ENCODE measurements at regions not wholly inside any gene's neighbourhood (a gene's known extent, or its start where the extent isn't known, plus 50 kb on each side); places are given as distances from the start of the nearest gene placed in this dataset.

DNA sequence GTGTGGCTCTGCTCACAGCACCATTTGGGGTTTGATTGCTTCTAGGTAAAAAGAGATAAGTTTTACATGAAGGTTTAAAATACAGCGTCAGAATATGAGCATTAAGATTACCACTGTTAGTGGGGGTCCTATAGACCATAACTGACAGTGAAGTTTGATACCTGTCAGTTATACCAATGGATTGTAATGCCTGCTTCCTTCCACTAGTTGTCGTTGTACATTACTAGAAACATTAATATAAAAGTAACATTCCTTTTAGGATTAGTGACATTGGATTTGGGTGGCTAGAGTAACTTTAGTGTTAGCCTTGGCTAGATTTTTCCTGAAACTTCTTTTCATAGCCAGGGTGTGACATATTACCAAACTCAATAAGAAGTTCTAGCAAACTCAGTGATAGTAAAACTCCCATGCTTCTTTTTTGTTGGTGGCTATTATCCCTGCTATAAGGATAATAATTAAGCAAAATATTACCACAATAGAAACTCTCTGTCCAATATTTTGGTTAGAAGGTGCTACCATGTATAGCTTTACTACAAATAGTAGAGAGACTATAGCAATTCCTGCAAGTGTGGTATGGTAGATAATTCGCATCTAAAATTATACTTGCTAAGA is 57.1 kb downstream of the FAM181B start:
- no peak for DNase-seq (ENCODE audit: low read depth)

DNA sequence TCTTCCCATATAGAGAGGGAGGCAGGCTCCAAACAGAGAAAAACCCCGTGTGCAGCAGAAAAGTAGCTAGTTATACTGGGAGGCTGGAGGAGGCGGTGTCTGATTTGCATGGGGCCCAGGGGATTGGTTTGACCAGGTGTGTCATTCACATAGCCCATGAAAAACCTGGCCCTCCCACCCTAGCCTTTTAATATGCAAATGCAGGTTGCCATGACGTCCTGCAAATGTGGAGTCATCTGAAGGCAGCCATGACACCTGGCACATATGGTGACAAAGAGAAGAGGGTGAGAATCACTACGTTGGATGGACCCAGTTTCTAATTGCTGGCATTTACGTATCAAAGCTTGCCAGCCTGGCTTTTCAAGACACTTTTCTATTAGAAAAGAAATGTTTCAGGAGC is 57.8 kb downstream of the FAM181B start:
- no peak for DNase-seq (ENCODE audit: low read depth)

DNA sequence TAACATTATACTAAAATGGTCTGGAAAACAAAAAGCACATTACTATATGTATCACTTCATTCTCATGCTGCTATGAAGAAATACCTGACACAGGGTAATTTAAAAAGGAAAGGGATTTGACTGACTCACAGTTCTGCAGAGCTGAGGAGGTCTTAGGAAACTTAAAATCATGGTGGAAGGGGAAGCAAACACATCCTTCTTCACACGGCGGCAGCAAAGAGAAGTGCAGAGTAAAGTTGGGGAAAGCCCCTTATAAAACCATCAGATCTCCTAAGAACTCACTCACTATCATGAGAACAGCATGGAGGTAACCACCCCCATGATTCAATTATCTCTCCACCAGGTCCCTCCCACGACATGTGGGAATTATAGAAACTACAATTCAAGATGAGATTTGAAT is 60.0 kb downstream of the FAM181B start:
- DNase-seq (ENCODE audit: low read depth) = no peak

DNA sequence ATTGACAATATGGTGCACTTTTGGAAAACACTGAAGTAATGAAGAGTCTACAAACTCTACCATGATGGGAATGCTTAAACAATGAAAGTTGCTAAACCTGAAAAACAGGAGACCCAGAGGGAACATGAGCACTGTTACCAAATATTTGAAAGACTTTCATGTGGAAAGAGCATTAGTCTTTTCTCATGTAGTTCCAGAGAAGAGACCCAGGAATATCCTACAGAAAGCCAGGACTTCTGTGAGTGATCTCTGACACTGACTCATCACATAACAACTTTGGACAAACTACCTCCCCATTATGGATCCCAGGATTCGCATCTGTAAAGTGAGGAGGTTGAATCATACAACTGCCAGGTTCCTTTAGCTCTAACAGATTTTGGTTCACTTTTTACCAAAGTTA is 62.2 kb downstream of the FAM181B start:
- no peak for DNase-seq (ENCODE audit: low read depth)

DNA sequence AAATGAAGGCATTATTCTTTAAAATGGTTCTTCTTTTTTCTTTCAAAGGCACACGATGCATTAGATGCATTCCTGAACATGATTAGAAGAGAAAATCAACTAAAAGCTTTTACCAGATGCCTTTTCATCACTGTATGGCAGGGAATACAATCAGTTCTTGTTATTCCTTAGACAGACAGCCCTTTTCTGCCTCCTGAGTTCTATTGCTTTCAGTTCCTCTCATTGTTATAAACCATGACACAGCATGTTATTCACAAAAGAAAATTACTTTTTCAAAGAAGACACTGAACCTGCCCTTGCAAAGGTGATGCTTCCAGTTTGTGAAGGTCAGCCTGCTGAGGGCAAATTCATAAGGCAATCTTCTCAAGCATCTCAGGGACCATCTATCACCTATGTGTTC is 70.1 kb downstream of the FAM181B start:
- DNase-seq (ENCODE audit: low read depth) = no peak

DNA sequence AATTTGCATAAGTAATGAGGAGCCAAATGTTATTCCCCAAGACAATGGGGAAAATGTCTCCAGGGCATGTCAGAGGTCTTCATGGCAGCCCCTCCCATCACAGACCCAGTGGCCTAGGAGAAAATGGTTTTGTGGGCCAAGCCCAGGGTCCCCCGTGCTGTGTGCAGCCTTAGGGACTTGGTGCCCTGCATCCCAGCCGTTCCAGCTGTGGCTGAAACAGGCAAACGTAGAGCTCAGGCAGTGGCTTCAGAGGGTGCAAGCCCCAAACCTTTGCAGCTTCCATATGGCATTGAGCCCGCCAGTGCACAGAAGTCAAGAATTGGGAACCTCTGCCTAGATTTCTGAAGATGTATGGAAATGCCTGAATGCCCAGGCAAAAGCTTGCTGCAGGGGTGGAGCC is 79.9 kb downstream of the FAM181B start:
- no peak for DNase-seq (ENCODE audit: low read depth)

DNA sequence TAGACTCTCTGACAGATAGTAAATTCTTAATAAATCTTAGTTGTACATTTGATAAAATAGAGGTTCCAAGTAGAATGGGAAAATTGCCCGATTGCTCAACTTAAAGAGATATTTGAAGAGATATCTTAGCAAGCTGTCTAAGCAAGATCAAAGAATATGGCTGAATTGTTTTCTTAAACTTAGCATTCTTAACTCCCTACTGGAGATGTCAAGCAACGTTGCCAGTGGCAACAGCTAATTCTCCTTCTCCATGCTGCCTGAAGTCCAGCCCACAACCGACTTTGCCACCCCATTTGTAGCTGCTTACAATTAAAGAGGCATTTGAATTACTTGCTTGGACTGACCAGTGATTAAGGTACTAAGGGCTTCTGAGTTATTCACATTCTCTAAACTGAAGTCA is 94.4 kb downstream of the FAM181B start:
- DNase-seq (ENCODE audit: low read depth) = no peak

DNA sequence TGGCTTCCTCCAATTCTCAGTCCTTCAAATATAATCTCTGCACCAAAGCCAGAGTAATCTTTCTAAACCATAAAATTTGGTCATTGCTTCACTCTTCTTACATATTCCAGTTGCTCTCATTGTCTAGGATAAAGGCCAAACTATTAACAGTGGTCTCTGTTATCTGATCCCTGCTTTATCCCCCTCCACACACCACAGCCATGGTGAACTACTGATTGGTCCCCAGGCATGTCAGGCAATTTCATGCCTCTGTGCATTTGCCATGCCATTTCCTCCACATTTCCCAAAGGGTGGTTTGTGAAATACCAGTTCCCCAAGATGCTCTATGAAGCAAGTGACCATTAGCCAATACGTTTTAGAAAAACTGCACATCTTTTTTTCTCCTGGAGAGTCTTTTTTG is 97.0 kb downstream of the FAM181B start:
- DNase-seq (ENCODE audit: low read depth) = no peak

DNA sequence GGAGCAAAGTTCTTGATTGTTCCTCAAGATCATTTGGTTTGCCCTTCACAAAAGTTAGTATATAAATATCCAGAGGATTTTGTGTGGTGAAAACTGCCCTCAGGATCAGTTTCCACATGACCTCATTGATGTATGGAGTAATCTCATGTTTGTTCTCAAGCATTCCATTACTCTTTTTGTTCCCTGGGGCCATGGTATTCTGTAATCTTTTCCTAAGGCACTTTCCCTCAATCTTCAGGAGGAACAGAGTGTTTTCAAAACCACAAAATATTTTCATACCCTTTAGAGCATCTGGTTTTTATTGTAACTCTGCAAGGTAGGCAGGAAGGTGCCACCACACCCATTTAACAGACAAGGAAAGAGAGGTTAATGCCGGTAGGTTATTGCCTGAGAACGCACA is 99.6 kb downstream of the FAM181B start:
- DNase-seq (ENCODE audit: low read depth) = no peak

DNA sequence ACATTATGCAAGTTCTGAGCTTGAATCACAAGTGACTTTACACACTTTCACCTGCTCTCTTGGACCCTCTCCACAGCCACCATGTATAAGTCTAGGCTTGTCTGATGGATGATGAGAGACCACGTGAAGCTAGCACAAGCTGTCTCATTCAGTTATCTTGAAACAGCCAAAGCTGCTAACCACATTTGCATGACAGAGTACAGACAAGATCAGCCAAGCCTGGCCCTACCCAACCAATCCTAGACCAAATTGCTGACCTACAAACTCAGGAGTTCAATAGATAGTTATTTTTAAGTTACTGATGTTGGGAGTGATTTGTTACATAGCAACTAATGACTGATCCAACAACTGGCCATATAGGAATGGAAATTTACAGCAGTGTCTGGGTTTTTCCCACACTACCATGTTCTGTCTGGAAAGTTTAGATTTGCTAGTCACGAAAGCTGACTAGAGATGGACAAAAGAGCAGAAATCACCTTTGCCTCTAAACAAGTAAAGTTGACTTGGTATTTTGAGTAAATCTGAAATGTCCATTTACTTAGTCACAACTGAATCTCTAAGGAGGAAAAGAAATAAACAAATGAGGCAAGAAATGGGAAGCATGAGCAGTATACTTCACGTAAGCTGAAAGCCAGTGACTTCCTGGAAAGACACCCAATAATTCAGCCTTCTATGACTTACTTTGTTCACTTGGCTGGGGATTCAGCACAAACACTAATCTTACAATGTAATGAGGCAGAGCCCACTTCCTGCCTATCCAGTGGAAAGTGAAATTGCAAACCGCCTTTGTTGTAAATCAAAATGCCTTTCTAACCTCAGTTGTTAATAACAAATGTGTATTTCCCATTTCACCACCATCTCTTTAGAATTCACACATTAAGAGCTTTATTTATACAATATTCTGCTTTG is 101.7 kb downstream of the FAM181B start:
- DNase-seq (ENCODE audit: low read depth) = no peak

DNA sequence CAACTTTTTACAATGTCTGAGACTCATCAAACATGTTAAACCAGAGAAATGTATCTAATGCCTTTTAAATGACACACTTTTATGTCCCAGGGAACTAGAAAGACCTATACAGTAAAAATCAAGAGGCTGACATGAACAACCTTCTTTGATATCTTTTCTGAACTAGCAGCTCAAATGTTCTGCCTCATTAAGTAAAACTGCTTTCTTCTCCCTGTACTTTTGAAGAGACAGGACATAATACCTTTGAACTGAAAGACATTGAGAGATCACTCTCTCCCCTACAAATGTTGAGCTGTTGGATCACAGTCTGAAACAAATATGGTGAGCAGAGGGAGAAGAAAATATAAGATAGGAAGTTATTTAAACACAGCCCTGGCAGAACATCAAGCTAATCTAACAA is 123.0 kb downstream of the FAM181B start:
- DNase-seq (ENCODE audit: low read depth) = no peak

DNA sequence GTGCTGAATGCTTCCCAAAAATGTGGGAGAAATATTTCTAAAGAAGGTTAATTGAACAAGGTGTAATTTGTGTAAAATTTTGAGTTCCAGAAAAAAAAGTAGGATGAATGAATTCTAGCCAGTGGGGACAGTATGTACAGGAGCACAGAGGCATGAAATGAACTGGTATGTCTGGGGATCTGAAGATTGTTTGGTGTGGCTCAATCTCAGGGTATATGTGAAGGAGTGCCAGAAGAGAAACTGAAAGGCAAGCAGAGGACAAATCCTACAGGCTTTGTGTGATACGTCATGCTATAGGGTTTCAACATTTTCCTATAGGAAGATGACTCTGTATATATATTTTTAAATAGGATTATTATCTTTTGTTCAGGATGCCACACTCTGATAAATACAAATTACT is 126.9 kb downstream of the FAM181B start:
- no peak for DNase-seq (ENCODE audit: low read depth)

DNA sequence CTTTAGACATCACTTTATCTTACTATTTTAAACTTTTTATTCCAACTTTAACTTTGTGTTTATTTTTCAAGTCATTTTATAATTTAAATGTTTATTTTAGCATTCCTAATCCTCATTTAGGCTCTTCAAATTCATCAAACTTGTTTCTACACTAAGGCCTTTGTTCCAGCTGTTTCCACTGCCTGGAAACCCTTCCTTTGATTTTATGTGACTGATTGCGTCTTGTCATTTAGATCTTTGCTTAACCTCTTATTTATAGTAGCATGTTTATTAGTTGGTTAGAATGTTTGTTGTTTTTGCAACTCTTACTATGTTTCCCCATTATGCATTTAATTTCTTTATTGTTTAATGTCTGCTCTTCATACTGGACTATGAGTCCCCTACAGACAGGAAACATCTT is 132.0 kb downstream of the FAM181B start:
- DNase-seq (ENCODE audit: low read depth) = no peak

DNA sequence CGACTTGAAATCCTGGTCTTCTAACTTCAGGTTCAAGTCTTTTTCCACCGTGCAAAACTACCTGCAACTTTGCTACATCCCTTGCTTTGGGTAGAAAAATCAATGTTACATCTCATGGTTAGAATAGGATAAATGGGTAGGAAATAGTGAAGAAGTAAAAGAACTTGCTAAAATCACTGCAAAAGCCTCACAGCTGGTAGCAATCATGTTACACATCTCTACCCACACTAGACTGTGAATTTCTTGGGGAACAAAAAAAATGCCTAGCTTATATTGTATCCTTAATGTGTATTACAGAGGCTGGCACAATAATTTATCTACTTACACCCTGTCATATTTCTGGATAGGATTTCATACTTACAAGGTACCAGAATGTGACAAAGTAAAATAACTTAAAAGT is 133.8 kb downstream of the FAM181B start:
- DNase-seq (ENCODE audit: low read depth) = no peak

DNA sequence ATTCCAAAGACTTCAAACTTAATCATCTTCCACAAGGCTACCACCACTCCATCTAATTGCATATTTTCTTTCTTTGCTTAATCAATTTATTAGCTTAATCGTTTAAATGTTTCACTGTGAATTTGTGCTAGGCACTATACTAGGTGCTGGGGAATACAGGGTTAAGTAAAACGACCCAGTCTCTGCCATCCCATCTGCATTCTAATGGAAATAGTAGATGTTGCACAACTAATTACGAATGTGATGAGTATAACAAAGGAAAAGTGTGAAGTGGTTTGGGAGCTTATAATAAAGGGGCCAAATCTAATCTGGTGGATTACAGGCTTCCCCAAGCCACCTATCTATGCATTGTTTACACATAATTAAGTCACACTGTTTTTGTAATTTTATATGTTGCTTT is 147.1 kb downstream of the FAM181B start:
- no peak for DNase-seq (ENCODE audit: low read depth)

DNA sequence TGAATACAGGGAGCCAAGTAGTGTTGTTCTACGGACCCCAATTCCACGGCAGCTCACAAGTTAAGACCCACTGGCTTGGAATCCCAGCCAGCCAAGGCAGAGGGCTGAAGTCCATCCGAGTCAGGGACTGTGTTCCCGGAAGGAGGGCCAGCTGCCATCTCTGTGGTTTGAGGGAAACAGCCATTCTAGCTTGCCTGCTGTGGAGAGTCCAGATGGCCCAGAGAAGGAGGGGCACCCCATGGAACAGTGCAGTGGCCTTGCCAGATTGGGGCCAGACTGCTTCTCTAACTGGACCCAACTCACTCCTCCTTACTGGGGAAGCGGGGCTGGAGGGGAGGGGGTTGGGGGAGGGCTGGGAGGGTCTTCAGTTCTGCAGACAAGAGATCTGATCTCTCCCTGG is 156.4 kb downstream of the FAM181B start:
- no peak for DNase-seq (ENCODE audit: low read depth)

DNA sequence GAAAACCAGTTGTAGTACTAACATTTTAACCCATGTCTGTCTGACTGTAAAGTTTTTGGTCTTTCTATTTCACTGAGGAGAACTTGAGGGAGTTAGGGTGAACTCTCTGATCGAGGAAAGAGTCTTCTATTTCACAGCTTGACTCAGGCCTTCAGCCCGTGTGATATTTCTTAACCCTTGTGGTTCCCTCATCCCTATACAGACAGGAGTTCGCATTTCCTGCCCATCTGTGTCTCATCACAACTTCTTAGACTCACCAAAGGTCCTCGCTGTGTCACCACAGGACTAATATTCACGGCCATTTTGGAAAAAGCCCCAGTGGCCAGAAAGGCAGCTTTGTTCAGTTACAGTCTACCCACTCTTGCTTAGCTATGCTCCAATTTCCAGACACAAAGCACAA is 172.8 kb downstream of the FAM181B start:
- DNase-seq (ENCODE audit: low read depth) = no peak

DNA sequence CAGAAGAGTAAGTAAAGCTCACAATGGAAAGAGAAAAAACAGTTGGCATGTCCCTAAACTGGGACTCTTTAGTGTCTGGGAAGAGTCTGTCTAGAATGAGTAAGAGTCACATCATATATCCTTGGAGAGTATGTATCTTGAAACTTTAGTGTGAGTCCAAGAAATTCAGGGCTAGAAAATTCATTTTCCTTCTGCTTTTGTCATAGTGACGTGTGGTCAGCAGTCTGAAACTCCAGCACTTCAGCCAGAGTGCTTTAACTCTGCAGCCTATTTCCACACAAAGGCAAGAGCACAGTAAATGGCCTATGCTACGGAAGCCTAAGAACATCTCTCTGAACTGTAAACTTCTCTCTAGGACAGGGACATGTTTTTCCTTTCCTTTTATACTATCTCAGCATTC is 174.1 kb downstream of the FAM181B start:
- DNase-seq (ENCODE audit: low read depth) = no peak

DNA sequence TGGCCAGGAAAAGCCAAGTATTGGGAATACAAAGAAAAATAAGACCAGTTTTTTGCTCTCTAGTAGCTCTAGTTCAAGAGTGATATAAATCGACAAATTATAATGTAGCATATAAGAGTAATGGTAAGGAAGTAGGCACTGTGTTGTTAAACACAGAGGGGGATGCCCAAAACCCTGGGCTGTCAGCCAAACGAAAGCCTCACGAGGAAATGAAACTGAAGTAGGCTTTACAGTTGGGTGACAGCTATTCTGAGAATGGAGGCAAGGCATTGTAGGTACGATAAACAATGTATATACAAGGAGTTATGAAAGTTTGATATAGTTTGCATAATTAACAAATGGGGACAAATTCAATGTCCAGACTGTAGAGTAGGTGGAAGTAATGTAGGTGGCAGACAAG is 176.4 kb downstream of the FAM181B start:
- no peak for DNase-seq (ENCODE audit: low read depth)

DNA sequence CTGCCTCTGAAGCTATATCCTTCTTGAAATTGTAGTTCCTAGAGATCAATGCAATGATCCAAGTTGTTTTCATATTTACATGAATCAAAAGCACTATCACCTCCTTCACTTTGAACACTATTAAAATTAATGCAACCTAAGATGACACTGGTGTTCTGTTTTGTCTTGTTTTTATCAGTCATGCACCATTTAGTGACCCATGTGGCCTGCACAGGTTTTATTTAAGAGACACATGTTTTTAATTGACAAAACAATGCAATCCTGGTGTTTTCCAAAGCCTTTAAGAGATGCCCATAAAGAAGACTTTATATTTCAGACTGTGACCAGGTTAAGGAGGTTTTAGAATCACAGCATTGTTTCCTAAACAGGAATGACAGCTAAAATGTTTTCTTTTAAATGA is 177.5 kb downstream of the FAM181B start:
- no peak for DNase-seq (ENCODE audit: low read depth)

DNA sequence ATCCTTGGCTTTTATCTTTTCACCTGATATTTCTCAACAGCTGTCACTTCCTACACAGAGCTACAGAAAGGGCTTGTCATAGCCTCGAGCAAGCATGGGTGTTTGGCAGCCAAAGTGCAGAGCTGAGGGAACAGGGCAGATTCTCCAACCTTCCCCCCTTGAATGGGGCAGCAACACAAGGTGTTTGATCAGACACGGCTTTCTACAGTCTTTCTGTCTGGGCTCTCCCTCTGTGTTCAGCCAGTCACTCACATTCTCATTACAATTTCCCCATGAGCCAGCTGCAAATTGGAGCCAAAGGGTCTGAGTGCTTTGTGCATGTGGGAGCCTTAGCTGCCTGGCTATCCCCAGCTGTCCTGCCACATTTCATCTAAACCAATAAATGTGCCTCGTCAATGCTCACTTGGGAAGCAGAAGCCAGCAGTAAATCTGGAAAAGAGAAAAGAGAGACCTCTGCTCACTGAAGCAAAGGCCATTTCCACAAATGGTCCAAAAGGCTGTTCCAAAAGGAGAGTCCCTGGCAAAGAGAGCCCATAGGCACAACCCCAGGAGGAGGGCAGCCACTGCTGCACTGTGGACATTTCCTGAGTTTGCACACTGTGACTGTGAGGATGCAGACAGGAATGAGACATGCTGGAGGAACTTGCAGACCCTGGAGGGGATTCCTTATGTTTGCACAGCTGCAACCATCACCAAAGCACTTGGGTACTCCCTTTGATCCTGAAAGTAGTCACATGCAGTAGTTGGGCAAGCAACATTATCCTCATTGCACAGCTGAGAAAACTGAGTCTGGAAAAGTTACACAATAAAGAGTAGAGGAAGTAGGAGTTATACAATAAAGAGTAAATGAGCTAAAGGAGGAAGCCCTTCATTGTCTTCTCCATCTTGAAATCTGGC is 186.8 kb downstream of the FAM181B start:
- DNase-seq (ENCODE audit: low read depth) = no peak

DNA sequence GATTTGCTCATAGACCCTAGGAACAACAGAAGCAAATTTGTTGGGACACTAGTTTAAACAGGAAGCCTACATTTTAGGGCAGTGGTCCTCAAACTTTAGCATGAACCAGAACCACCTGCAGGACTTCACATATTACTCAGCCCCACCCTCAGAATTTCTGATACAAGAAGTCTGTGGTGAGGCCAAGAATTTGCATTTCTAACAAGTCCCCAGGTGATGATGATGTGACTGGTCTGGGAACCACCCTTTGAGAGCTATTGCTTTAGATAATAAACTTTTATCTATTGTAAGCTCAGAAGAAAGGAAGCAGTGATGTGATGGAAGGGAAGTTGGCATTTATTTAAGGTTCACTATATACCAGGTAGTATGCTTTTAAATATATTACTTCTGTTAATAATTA is 194.0 kb downstream of the FAM181B start:
- no peak for DNase-seq (ENCODE audit: low read depth)

DNA sequence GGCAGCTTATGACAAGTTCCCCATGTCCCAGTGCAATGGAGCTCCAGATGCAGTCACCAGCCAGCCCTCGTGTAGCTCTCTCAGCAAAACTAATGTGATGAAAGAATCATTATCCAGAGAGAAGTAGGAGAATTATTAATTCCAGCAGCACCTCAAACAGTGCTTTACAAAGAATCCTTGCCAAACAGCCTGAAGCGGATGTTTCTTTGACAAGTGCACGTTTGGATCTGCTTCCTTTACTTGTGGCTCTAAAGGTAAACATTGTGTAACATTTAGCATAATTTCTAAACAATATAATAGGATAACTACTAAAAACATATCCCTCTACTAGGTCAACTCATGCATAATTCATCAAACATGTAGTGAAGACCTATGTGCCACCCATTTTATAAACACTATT is 197.0 kb downstream of the FAM181B start:
- no peak for DNase-seq (ENCODE audit: low read depth)
